ENCODE measurements at regions not wholly inside any gene's neighbourhood (a gene's known extent, or its start where the extent isn't known, plus 50 kb on each side); places are given as distances from the start of the nearest gene placed in this dataset.

DNA sequence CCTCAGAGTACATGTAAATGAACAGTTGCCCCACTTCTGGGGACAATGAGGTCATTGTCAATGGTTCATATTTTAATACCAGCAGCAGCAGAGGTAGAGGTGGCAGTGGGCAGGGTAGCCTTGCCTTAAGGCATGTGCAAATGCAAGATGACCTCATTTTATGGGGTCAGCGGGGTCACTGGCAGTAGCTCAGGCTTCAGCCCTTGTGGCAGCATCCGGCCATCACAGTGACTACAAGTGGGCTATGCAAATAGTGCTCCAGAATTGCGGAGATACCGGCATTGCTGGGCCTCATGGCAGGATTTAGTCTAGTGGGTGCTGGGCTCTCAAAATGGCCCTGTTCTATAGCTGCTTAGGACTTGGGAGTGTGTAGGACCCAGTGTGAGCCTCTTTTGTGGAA is 144.7 kb downstream of the FAM47A start:
- TF ChIP-seq FOS (IDR thresholded peaks at IDR 0.05; ENCODE audit: low read depth, low read length), result no peak
- no peak for TF ChIP-seq CTCF (conservative IDR thresholded peaks at IDR 0.05; ENCODE audit: low read depth, low read length)
- no peak for TF ChIP-seq MAZ (IDR thresholded peaks at IDR 0.05; ENCODE audit: borderline replicate concordance, low read depth, low read length)
- TF ChIP-seq POLR2A (IDR thresholded peaks at IDR 0.05; ENCODE audit: low read depth, low read length), result no peak
- no peak for TF ChIP-seq CEBPB (IDR thresholded peaks at IDR 0.05; ENCODE audit: low read depth, low read length)
- no peak for TF ChIP-seq ELK1 (IDR thresholded peaks at IDR 0.05; ENCODE audit: borderline replicate concordance, low read depth, low read length)
- no peak for TF ChIP-seq RCOR1 (IDR thresholded peaks at IDR 0.05; ENCODE audit: insufficient replicate concordance, low read length)
- TF ChIP-seq MXI1 (IDR thresholded peaks at IDR 0.05; ENCODE audit: borderline replicate concordance, low read depth, low read length), result no peak
- no peak for TF ChIP-seq MAFK (IDR thresholded peaks at IDR 0.05; ENCODE audit: low read depth, low read length)
- no peak for TF ChIP-seq RAD21 (IDR thresholded peaks at IDR 0.05; ENCODE audit: low read length)
- no peak for TF ChIP-seq SMC3 (IDR thresholded peaks at IDR 0.05; ENCODE audit: low read depth, low read length)

Measured in IMR-90 (cell line).